ENCODE measurements at regions not wholly inside any gene's neighbourhood (a gene's known extent, or its start where the extent isn't known, plus 50 kb on each side); places are given as distances from the start of the nearest gene placed in this dataset.

DNA sequence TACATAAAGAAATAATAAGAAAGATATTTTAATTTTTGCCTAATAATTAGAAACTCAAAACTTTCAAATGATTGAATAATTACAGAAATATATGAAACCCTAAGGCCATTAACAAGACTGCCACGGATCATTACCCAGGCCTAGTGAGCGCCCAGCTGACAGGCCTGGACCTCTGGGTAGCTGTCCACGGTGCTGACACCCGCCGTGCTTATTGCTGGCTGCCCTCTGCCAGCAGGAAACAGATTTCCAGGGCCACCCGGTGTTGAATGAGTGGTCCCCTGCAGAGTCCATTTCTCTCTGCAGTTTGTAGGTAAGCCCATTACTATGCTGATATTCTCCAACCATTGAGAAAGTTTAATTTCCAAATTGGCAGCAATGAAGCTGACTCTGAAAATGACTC, 254.4 kb upstream of the GJB5 start:
- Histone ChIP-seq H3K4me3 (ENCODE audit: control insufficient read depth in 2 of 3, extremely low read depth in 1 of 3, insufficient read depth in 2 of 3, low read depth in 1 of 3, low read length in 3 of 3) (no peak overlapping the region), H3K9me3 (ENCODE audit: control insufficient read depth, low read depth, low read length) (no peaks in the 10 kb centered on the region), H3K4me1 (ENCODE audit: control insufficient read depth, extremely low read depth, insufficient read depth, low read length) (no peaks in the 10 kb centered on the region), H3K36me3 (ENCODE audit: control insufficient read depth in 2 of 2, extremely low read depth in 1 of 2, insufficient read depth in 2 of 2, low read length in 2 of 2) (no peaks in the 10 kb centered on the region), H3K9me1 (ENCODE audit: control insufficient read depth, extremely low read depth, insufficient read depth, low read length) (no peaks in the 10 kb centered on the region), H3K79me2 (ENCODE audit: control insufficient read depth, insufficient read depth, low read length) (no peaks in the 10 kb centered on the region), H3K4me2 (ENCODE audit: control insufficient read depth, extremely low read depth, insufficient read depth, low read depth, low read length) (no peak overlapping the region), H3K27ac (ENCODE audit: control insufficient read depth, insufficient read depth, low read length) (no peak overlapping the region), H3K9ac (ENCODE audit: control insufficient read depth, extremely low read depth, insufficient read depth, low read length) (no peak overlapping the region), H2AFZ (ENCODE audit: control insufficient read depth, low read length) (no peak overlapping the region), H3K27me3 (ENCODE audit: control insufficient read depth, extremely low read depth, insufficient read depth, low read length) (no peaks in the 10 kb centered on the region), H4K20me1 (ENCODE audit: control insufficient read depth, extremely low read depth, insufficient read depth, low read length) (no peaks in the 10 kb centered on the region)
- DNase-seq (ENCODE audit: low read depth, low spot score) (no peak), FAIRE-seq (no peak)
- TF ChIP-seq, protein P1, sequence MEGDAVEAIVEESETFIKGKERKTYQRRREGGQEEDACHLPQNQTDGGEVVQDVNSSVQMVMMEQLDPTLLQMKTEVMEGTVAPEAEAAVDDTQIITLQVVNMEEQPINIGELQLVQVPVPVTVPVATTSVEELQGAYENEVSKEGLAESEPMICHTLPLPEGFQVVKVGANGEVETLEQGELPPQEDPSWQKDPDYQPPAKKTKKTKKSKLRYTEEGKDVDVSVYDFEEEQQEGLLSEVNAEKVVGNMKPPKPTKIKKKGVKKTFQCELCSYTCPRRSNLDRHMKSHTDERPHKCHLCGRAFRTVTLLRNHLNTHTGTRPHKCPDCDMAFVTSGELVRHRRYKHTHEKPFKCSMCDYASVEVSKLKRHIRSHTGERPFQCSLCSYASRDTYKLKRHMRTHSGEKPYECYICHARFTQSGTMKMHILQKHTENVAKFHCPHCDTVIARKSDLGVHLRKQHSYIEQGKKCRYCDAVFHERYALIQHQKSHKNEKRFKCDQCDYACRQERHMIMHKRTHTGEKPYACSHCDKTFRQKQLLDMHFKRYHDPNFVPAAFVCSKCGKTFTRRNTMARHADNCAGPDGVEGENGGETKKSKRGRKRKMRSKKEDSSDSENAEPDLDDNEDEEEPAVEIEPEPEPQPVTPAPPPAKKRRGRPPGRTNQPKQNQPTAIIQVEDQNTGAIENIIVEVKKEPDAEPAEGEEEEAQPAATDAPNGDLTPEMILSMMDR (optimal IDR thresholded peaks at IDR 0.05 in 1 of 3, IDR thresholded peaks at IDR 0.05 in 1 of 3, conservative IDR thresholded peaks at IDR 0.05 in 1 of 3; ENCODE audit: extremely low read depth in 1 of 3, insufficient read depth in 2 of 3, low read length in 3 of 3): no peak
- TF ChIP-seq EZH2 (IDR thresholded peaks at IDR 0.05; ENCODE audit: low read length): no peak
- dilution Hi-C loops (cut with MboI; ENCODE audit: extremely low pct_ligation_motif_present, low sequenced_read_pairs): no loop called here

DNA sequence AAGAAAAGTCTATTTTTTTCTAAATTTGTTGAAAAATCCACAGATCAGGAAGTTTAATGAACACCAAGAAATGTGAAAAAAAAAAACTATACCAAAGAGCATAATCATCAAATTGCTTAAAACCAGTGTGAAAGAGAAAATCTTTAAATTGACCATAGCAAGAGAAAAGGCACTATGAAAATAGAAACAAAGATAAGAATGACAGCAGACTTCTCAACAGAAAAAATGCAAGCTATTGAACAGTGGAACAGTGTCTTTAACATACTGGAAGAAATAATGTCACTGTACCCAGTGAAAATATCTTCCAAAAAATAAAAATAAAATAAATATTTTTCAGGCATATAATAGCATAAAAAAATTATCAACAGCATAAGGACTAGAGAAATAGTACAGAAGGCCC, 243.0 kb upstream of the GJB5 start:
- Histone ChIP-seq H3K9me1 (ENCODE audit: control insufficient read depth, extremely low read depth, insufficient read depth, low read length) (no peaks in the 10 kb centered on the region), H4K20me1 (ENCODE audit: control insufficient read depth, extremely low read depth, insufficient read depth, low read length) (no peaks in the 10 kb centered on the region), H3K4me1 (ENCODE audit: control insufficient read depth, extremely low read depth, insufficient read depth, low read length) (no peaks in the 10 kb centered on the region), H3K4me3 (ENCODE audit: control insufficient read depth in 2 of 3, extremely low read depth in 1 of 3, insufficient read depth in 2 of 3, low read depth in 1 of 3, low read length in 3 of 3) (no peak overlapping the region), H3K4me2 (ENCODE audit: control insufficient read depth, extremely low read depth, insufficient read depth, low read depth, low read length) (no peak overlapping the region), H3K9ac (ENCODE audit: control insufficient read depth, extremely low read depth, insufficient read depth, low read length) (no peak overlapping the region), H3K27ac (ENCODE audit: control insufficient read depth, insufficient read depth, low read length) (no peak overlapping the region), H3K36me3 (ENCODE audit: control insufficient read depth in 2 of 2, extremely low read depth in 1 of 2, insufficient read depth in 2 of 2, low read length in 2 of 2) (no peaks in the 10 kb centered on the region), H3K9me3 (ENCODE audit: control insufficient read depth, low read depth, low read length) (no peaks in the 10 kb centered on the region), H2AFZ (ENCODE audit: control insufficient read depth, low read length) (no peak overlapping the region), H3K27me3 (ENCODE audit: control insufficient read depth, extremely low read depth, insufficient read depth, low read length) (no peaks in the 10 kb centered on the region), H3K79me2 (ENCODE audit: control insufficient read depth, insufficient read depth, low read length) (no peaks in the 10 kb centered on the region)
- FAIRE-seq: no peak
- DNase-seq (ENCODE audit: low read depth, low spot score): no peak
- no peak for TF ChIP-seq EZH2 (IDR thresholded peaks at IDR 0.05; ENCODE audit: low read length)
- TF ChIP-seq, protein P1 (optimal IDR thresholded peaks at IDR 0.05 in 1 of 3, IDR thresholded peaks at IDR 0.05 in 1 of 3, conservative IDR thresholded peaks at IDR 0.05 in 1 of 3; ENCODE audit: extremely low read depth in 1 of 3, insufficient read depth in 2 of 3, low read length in 3 of 3): no peak
- dilution Hi-C loops (cut with MboI; ENCODE audit: extremely low pct_ligation_motif_present, low sequenced_read_pairs): no loop called here
